ENCODE measurements at regions not wholly inside any gene's neighbourhood (a gene's known extent, or its start where the extent isn't known, plus 50 kb on each side); places are given as distances from the start of the nearest gene placed in this dataset.

DNA sequence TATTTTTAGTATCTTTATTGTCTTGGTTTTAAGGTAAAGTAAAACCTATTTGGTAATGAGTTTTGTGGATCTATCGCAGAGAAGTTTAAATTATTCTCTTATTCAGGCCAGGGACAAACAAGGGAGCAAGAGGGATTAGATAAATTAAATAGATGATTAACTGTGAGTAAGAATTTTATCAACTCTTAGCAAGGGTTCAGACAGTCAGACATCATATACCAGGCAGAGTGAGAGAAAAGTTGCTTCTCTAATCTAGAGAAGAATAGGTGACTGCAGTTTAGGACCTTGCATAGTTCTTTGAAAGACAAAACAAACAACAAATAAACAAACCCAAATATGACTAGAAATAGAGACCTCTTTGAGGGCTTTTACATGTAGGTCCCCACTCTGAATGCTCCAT lies 840.2 kb upstream of the GOT2 start:
- no peak overlapping the region for H3K27ac ChIP-seq
- no peaks in the 10 kb centered on the region for H3K27me3 ChIP-seq
- 65 to 68% methylated on average over 1 of the region's 1 CpG for WGBS, 2 donors
- DNase-seq, result no peak
- no peaks in the 10 kb centered on the region for H3K4me1 ChIP-seq
- H3K9me3 ChIP-seq, result no peaks in the 10 kb centered on the region
- TF ChIP-seq POLR2A (IDR thresholded peaks at IDR 0.05), result no peak
- TF ChIP-seq, protein P1, sequence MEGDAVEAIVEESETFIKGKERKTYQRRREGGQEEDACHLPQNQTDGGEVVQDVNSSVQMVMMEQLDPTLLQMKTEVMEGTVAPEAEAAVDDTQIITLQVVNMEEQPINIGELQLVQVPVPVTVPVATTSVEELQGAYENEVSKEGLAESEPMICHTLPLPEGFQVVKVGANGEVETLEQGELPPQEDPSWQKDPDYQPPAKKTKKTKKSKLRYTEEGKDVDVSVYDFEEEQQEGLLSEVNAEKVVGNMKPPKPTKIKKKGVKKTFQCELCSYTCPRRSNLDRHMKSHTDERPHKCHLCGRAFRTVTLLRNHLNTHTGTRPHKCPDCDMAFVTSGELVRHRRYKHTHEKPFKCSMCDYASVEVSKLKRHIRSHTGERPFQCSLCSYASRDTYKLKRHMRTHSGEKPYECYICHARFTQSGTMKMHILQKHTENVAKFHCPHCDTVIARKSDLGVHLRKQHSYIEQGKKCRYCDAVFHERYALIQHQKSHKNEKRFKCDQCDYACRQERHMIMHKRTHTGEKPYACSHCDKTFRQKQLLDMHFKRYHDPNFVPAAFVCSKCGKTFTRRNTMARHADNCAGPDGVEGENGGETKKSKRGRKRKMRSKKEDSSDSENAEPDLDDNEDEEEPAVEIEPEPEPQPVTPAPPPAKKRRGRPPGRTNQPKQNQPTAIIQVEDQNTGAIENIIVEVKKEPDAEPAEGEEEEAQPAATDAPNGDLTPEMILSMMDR (IDR thresholded peaks at IDR 0.05), result no peak
- no peaks in the 10 kb centered on the region for H3K36me3 ChIP-seq (replicated peaks in 1 of 2; ENCODE audit: insufficient read depth in 1 of 2, low read depth in 2 of 2)
- ATAC-seq, result no peak
- H3K4me3 ChIP-seq, result no peak overlapping the region
- intact Hi-C loops (cut with DNase I), result no loop called here

DNA sequence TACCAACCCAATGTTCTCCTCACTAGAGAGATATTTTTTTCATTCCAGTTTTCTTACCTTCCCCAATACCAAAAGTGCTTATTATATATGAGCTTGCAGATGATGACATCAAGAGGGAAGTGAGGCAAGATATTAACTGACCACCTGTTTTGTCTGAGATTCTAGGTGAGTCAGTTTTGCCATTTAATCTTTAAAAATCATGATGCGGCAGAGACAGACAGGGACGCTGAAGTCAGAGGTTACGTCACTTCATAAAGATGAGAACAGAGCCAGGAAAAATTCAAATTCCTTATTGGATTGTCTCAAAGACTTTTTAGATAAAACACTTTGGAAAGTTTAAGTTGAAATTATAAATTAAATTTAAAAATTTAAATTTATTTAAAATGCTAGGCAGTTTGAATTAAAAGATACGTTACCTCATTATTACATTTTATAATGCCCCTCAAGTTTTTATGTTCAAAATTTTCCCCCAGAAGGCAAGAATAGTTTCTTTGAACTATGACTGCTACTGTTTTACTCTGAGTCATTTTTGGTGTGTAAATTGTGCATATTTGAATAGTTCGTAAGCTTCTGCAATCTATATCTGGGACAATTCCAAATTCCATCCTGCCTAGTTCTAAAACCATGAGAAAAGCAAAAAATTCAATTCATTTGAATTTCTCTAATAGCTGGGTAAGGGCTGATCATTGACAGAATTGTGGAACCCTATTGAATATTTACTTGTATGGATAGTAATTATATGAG lies 839.6 kb upstream of the GOT2 start:
- WGBS, 2 donors, result 63 to 71% methylated on average over 5 of the region's 5 CpGs
- no peaks in the 10 kb centered on the region for H3K36me3 ChIP-seq (replicated peaks in 1 of 2; ENCODE audit: insufficient read depth in 1 of 2, low read depth in 2 of 2)
- no peak overlapping the region for H3K27ac ChIP-seq
- ATAC-seq (no peak), DNase-seq (no peak)
- no peak overlapping the region for H3K4me3 ChIP-seq
- H3K27me3 ChIP-seq, result no peaks in the 10 kb centered on the region
- no peaks in the 10 kb centered on the region for H3K4me1 ChIP-seq
- no peak for TF ChIP-seq POLR2A (IDR thresholded peaks at IDR 0.05)
- TF ChIP-seq, protein P1 (IDR thresholded peaks at IDR 0.05), result no peak
- H3K9me3 ChIP-seq, result no peaks in the 10 kb centered on the region
- intact Hi-C loops (cut with DNase I), result no loop called here

DNA sequence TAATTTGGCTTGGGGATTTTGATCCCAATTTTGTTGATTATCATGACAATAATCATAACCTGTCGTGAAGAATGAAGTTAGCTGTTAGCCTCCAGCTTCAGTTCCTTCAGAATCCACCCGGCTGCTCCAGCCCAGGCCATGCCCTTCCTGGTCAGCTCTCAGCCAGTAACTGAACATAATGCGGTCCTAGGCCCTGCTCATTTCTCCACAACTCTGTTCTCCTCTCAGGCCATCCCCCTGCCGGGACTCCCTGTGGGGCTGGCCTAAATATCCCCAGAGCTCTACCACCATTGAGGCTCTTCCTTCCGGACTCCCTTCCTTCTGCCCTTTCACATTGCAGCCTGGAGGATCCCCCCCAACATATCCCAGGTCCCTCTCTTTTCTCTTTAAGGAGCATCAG lies 833.4 kb upstream of the GOT2 start:
- Histone ChIP-seq H3K36me3 (replicated peaks in 1 of 2; ENCODE audit: insufficient read depth in 1 of 2, low read depth in 2 of 2) (no peaks in the 10 kb centered on the region), H3K9me3 (no peaks in the 10 kb centered on the region), H3K27ac (no peak overlapping the region), H3K4me1 (no peaks in the 10 kb centered on the region), H3K27me3 (no peaks in the 10 kb centered on the region), H3K4me3 (no peak overlapping the region)
- DNase-seq (no peak), ATAC-seq (no peak)
- 56 to 62% methylated on average over 5 of the region's 5 CpGs for WGBS, 2 donors
- TF ChIP-seq, protein P1 (IDR thresholded peaks at IDR 0.05), result no peak
- no peak for TF ChIP-seq POLR2A (IDR thresholded peaks at IDR 0.05)
- intact Hi-C loops (cut with DNase I), result no loop called here

DNA sequence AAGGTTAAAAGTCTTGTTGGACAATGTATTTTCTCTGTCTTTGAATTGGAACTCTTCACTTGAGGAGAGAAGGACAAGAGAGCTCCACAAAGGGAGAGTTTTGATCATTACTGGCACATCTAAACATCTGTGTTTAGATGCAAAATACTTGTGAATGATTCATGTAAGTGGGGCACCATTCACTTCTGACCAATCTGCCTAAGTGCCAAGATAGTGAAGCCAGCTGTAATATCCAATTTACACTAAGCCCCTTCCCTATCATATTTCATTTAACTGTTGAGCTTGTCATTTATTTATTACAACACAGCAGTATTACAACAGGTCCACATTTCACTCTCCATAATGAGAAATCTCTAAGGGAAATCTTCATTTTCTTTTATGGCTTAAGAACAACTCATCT lies 832.3 kb upstream of the GOT2 start:
- no peak for TF ChIP-seq POLR2A (IDR thresholded peaks at IDR 0.05)
- TF ChIP-seq, protein P1 (IDR thresholded peaks at IDR 0.05), result no peak
- no peak for ATAC-seq
- Histone ChIP-seq H3K4me3 (no peak overlapping the region), H3K27ac (no peak overlapping the region), H3K9me3 (no peaks in the 10 kb centered on the region), H3K36me3 (replicated peaks in 1 of 2; ENCODE audit: insufficient read depth in 1 of 2, low read depth in 2 of 2) (no peaks in the 10 kb centered on the region), H3K4me1 (no peaks in the 10 kb centered on the region), H3K27me3 (no peaks in the 10 kb centered on the region)
- intact Hi-C loops (cut with DNase I), result no loop called here
- no peak for DNase-seq

DNA sequence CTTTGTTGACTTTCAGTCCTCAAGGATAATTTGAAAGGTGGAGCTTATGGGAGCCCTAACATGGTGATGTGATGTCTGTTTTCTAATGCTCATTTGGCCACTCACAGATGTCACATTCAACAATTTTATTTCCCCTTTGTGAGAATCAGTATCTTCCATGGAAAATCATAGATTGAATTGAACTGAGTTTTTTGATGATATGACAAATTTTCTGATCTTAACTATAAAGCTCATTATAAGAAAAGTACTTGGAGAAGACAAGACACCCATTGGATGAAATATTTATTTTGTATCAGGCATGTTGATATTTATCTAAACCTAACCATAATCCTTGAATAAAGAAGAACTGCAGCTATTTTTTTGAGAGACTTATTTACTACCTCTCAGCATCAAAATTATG lies 824.6 kb upstream of the GOT2 start:
- Histone ChIP-seq H3K4me3 (no peak overlapping the region), H3K36me3 (replicated peaks in 1 of 2; ENCODE audit: insufficient read depth in 1 of 2, low read depth in 2 of 2) (no peaks in the 10 kb centered on the region), H3K4me1 (no peaks in the 10 kb centered on the region), H3K27me3 (no peaks in the 10 kb centered on the region), H3K27ac (no peak overlapping the region), H3K9me3 (no peaks in the 10 kb centered on the region)
- no peak for TF ChIP-seq POLR2A (IDR thresholded peaks at IDR 0.05)
- TF ChIP-seq, protein P1 (IDR thresholded peaks at IDR 0.05), result no peak
- no peak for ATAC-seq
- no peak for DNase-seq
- intact Hi-C loops (cut with DNase I), result no loop called here
